HG03520 (cell line): ENCODE measurements at regions not wholly inside any gene's neighbourhood (a gene's known extent, or its start where the extent isn't known, plus 50 kb on each side); places are given as distances from the start of the nearest gene placed in this dataset.
"Not testable (repeated sequence)": the region's sequence is repeated elsewhere in the genome, so short reads cannot be mapped to it uniquely, and the experiment has no call there.

ENCODE experiments used
- ATAC-seq: cut with Tn5 transposase; IDR thresholded peaks from one replicate; pipeline ENCODE4 v1.9.1; 2021; ENCODE audit warnings: mild to moderate bottlenecking, moderate library complexity; ENCODE audit not compliant: unreplicated experiment

DNA sequence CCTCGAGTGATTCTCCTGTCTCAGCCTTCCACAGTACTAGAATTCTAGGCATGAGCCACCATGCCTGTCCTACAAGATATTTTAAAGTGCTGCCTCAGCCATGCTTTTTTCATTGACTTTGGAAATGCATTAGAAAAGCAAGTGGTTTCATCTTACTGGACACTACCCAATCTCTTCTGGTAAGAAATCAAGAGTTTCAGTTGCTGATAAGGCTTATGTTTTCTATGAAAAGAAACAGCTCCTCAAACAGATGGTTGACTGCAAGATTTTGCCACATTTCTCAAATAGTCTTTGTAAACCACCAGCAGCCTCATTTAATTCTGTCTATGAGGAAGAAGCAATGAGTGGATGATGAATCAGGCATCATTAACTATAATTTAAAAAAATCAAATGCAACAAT is 264.5 kb upstream of the LRP1B start:
- ATAC-seq, result no peak

DNA sequence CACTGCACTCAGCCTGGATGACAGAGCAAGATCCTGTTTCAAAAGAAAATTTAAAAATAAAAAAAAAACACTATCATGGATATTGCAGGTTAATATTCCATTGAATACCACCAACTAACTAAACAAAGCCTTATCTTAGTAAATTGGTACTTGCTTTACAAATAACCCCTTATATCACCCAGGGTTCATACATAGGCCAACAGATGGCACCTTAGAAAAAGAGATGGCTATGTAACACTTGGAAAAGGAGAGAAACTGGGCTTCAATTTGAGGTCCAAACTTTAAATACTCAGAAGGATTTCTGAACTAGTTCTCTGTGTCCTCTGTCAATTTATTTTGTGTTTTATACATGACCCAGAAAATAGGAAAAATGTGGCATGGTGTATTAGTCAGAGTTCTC is 249.6 kb upstream of the LRP1B start:
- no peak for ATAC-seq

DNA sequence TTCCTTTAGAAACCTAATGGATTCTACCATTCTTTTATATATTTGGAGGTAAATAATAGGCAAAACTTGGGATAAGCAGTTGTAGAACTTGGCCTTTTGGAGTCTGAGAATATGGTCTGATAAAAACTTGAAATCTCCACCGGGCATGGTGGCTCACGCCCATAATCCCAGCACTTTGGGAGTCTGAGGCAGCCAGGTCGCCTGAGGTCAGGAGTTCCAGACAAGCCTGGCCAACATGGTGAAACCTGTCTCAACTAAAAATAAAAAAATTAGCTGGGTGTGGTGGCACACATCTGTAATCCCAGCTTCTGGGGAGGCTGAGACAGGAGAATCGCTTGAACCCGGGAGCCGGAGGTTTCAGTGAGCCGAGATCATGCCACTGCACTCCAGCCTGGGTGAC is 231.3 kb upstream of the LRP1B start:
- ATAC-seq, result not testable (repeated sequence)

DNA sequence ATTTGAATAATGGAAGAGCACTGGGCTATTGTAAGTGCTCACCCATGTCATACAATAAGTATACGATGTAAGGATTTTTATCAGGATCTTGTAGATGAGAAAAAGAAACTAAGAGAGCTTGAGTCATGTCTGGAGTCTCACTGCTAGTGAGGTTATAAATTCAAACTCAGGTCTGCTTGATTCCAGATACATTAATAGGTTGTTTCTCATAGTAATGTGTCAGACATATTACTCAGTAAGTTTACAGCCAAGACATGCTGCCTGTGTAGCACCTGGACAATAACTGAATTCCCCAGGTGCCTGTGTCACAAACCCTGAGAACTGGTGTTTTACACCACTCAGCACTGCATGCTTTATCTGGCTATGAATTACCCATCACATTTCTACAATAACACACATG is 216.9 kb upstream of the LRP1B start:
- ATAC-seq, result no peak

DNA sequence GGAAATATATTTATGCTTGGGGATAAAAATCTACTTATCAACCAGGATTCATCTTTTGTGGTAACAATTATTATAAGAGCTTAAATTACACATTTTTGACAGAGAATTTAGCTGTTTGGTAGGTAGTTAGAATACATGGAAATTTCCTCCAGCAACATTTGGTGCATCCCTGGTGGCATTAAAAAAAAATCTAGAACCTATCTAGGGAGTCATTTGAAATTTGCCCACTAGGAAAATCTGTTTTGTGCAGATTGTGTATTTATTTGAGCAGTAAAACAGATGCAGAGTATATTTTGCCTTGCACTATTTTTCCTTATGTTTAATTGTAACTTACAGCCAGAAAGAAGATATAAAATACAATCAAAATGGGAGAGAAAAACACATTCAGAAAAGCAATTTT is 208.4 kb upstream of the LRP1B start:
- no peak for ATAC-seq

DNA sequence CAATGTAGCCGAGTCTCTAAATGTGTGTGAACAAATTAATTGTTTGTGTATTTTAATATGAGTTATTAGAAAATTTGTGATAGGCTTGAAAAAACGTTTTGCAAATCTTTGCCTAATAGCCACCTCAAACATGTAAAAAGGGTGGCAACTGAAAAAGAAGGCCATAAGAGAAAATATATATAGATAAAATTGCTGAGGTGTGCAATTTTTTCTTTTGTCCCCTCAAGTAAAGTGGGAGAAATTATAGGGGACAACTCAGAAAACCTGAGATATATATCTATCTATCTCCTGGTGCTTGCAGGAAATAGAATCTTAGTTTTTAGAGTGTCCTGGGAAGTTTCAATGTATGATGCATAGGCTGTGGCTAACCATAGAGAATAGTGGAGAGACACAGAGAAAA is 201.4 kb upstream of the LRP1B start:
- no peak for ATAC-seq

DNA sequence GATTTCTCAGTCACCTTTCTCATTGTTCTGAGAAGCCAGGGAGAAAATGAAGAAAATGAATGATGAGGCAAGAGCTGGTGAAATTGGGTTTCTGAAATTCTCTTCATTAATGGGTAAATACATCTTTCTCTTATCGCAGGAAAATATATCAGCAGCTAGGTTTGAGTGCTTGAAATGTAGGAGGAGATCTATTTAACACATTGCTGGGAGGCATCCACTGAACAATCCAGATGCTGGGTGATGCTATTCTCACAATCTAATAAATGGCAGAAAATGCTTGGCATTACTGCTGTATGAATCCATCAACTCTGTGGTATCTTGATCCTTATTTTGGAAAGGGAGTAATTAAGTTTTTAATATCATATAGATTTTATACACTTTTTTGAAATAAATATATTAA is 199.6 kb upstream of the LRP1B start:
- no peak for ATAC-seq

DNA sequence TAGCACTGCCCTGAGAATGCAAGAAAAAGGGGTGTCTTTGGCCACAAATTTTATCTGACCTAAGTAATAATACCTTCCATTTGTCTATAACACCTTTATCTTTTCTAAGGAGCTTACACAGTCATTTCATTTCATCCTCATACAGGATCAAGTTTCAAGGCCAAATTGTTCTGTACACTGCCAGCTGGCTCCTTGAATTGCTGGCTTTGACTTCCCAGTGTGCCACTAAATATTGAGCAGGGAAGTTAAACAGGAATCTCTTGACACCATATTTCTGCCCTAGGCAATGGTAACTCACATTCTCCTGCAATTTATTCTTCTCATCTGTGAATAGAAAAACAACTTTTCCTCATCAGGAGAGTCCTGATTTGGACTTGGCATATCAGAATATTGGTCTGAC is 195.1 kb upstream of the LRP1B start:
- no peak for ATAC-seq

DNA sequence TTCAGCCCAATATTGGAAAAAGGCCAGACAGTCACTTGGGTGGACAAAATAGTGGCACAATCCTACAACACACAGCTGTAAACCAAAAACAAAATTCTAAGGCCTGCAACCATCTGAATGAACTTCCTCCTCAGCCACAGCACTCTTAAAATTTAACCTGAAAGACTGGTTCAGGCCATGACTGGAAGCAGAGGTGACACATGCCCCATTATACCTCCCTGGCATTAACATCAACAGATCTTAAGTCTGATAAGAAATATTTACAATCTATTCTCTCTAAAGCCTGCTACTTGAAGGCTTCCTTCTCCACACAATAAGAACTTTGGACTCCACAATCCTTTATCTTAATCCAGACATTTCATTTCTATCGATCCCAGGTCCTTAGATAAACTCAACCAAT is 192.4 kb upstream of the LRP1B start:
- ATAC-seq, result no peak

DNA sequence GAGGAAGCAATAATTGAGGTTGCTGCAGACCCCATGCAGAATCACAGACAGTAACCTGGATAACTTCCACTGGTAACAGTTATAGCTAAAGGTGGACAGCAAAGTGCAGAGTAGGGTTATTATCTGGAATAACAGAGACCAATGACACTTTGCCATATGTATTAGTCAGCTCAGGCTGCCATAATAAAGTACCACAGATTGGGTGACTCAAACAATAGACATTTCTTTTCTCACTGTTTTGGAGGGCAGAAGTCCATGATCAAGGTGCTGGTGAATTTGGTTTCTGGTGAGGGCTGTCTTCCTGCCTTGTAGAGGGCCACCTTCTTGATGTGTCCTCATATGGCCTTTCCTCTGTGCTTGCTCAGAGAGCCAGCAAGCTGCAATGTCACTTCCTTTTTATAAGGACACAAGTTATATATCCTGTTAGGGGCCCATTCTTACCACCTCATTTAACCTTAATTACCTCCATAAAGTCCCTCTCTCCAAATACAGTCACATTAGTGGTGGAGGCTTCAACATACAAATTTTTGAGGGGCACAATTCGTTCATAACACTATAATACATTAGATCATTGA is 191.0 kb upstream of the LRP1B start:
- ATAC-seq, result no peak

DNA sequence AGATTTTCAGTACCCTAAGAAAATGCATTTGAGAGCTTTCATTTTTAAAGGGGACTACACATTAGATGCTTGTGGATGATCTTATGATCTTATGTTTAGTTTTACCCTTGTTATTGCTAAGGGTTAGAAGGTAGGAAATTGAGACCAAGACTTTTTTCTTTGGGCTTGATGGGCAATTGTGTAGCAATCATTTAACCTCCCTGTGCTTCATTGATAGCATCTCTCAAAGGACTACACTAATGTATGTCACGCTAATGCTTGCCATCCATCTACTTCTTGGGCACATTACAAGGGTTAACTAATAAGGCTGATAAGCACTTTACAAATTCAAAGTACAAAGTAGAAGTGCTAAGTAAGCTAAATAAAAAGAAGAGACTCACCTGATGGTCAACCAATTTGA is 189.3 kb upstream of the LRP1B start:
- ATAC-seq, result no peak

DNA sequence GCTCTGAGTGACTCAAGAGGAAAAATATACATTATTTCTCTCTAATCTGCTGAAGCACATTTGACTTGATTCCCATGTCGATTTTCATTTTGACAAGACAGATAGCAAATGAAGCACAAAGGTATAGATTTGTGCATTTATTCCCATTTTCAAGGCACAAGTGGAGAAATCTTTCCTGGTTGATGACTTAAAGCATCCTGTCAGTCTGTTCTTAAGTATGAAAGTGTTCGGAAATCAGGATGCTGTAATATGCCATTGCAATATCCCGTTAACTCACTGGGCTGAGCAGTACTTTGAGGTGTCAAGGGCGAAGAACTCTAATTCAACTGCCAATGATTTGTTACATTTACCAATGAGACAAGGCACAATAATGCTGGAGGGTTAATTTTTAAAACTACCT is 185.2 kb upstream of the LRP1B start:
- no peak for ATAC-seq

DNA sequence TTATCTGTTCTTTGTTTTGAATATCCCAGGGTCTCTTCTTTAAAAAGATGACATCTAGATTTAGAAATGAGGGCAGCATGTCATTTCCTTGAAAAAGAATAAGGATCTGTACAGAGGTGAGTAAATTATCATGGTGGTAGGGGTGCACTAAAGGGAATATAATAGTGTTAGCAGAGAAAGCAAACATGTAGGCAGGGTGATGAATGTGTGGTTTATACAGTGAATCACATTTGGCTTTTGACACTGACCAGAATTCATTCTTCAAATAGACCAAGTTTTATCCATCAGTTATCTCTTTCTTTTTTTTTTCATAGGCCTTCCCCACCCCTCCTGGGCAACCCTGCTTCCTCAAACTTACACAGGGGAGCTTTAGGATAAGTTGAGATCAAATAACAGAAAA is 184.5 kb upstream of the LRP1B start:
- no peak for ATAC-seq

DNA sequence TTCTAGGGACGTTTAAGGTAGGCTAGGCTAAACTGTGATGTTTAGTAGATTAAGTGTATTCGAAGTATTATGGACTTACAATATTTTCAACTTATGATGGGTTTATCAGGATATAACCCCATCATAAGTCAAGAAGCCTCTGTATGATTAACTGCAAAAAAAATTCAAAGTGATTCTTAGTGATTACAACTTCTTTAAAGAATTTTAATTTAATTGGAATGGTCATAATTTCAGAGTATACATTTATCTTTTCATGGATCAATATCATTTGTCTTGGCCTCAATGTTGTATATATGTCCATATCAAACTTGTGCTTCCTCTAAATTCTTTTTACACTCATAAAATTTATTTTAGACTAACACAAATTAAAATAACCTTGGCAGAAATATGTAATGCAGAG is 183.3 kb upstream of the LRP1B start:
- no peak for ATAC-seq

DNA sequence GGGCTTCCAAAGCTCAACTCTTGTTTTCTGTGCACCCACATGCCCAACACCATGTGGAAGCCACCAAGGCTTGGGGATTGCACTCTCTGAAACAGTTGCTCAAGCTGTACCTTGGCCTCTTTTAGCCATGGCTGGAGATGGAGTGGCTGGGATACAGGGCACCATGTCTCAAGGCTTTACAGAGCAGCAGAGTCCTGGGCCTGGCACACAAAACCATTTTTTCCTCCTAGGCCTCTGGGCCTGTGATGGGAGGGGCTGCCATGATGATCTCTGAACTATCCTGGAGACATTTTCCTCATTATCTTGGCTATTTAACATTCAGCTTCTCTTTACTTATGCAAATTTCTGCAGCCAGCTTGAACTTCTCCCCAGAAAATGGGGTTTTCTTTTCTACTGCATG is 179.7 kb upstream of the LRP1B start:
- no peak for ATAC-seq

DNA sequence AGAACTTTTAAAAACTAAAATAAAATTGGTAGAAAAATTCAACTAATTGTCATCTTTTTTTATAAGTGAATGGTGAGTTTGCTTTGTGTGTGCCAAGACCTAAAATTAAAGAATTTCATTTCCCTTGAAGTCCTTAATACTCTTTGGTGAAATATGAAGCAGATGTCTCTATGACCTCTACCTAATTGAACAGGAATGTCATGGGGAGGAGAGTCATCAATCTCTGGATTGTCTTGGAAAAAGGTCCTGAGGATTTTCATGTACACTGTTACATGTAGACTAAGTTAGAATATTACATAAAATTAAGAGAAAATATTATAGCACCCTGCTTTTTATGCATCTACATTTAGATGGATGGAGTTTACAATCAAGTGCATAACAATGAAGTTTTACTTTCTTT is 177.9 kb upstream of the LRP1B start:
- no peak for ATAC-seq

DNA sequence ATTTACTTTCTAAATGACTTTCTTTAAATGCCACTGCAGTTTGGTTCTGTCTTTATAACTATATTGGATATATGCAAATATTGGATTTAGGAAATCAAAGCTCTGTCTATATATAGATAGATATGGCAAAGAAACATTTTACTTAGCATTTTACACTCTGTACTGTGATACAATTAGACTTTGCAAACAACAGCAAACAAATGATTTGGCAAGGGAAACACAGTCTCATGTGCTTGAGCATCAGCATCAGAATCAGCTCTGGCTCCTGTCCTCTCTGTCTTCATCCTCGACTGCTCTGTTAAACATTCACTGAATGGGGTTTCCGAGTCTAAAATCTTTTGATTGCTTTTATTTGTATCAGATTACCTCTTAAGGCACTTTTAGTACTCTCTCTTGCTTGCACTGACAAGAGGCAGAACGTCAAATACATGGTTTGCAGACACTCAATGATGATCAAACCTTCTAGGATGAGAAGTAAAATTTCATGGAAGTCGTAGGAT is 176.8 kb upstream of the LRP1B start:
- ATAC-seq, result no peak

DNA sequence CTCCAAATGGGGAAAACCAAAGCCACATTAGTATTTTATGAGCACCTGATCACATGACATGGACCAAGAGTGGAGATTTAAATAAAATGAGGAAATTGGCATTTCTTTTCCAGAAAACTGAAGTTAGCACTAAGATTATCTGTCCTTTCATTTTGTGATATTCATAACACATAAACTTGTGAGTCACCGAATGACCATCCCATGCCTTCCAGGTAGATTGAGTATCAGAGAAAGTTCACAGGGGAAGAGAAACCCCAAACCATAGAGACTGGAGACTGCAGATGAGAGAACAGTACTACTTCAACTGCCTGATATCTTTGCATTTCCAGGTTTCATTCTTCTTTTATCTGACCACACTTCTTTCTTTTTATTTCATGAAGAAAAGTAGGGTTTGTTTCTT is 176.3 kb upstream of the LRP1B start:
- ATAC-seq, result no peak

DNA sequence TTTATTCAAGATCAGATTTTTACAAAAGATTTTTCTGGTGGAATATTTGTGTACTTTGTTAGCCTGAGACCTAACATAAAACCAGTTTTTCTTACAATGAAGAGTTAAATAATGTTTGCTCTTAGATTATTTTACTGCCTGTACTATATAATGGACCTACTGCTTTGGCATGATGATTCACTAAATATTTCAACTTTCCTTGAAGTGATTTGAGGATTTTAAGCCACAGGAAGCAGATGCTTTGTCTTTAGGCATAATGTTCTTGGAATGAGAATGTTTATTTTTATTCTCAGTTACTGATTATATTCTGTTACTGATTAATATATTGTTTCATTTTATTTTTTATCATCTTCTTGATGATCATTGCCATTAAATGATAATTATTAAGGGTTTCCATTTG is 175.3 kb upstream of the LRP1B start:
- ATAC-seq, result no peak

DNA sequence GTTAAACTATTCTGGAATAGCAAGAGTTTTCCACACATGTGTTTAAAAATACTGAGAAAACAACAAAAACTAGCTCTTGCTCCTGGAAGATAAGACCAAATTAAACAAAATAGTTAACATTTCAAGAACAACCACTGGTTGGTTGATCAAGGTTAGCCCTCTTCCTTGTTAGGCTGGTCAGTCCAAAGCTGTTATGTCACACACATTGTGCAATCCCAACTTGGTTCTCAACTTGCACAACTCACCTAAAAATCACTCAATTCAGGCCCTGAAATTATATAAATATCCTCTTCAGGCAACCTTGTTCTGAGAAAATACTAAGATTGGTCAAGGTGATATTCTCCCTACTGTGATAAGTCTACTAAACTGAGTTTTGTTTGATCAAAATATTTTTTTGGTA is 169.7 kb upstream of the LRP1B start:
- ATAC-seq, result no peak

DNA sequence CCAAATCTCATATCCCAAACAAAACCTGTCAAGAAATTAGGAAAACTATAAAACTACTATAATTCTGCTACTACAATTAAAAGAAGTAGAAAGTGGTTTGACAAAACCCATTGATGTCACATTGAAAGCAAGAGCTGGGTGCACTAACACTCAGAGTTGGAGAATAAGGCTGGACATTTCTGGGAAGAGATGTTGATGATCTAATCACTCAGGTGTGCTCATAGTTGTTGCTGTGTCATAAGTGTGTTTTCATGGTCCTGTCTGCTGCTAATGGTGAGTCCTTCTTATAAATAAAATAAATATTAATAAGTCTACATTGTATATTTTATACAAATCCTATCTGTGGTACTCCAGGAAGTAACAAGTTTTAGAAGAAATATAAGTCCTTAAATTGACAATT is 168.2 kb upstream of the LRP1B start:
- ATAC-seq, result no peak

DNA sequence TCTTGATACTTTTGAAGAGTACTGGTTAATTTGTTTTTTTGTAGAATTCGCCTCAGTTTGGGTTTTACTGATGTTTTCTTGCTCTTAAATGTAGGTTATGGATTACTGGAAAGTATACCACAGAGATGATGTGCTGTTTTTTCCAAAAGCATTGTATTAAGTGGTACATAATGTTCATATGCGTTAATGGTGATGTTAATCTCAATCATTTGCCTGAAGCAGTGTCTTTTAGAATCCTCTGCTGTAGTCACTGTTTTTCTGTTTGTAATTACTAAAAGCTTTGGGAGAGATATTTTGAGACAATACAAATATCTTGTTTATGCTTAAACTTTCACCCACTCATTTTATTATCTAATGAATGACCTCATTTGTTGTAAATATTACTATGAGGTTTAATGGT is 163.4 kb upstream of the LRP1B start:
- ATAC-seq, result no peak

DNA sequence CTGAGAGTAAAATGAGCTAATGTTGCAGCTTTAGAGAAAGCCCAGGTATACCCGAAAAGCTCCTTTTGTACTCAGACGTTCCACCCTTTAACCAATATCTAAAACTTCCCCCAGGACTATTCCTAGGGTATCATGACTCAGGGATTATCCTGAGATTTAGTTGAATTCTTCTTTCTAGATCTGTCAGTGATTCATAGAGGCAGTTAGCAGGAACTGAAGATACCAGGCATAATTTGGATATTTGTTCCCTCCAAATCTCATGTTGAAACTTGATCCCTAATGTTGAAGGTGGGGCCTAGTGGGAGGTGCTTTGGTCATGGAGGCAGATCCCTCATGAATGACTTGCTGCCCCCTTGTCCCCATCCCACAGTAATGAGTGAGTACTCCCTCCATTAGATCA is 161.2 kb upstream of the LRP1B start:
- no peak for ATAC-seq

DNA sequence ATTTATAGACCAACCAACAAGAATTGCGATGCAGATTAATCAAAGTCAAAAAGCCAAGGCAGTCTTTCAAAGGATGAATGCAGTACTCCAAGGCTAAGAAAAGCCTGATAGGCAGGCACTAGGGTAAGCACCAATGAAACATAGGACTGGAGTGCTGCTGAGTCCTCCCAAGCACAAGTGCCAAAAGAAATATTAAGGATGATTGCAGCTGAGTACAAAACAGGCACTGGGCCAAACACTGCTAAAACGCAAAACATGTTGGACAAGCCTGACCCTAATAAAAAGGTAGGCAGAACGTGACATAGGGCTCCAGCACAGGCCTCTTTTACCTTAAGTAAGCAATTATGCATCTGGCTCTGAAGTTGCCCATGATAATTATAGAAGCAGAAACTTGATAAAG is 160.1 kb upstream of the LRP1B start:
- ATAC-seq, result no peak
